Stimulated activated CD8-positive, alpha-beta memory T cell treated with anti-CD3 and anti-CD28 coated beads, Interleukin-7, amount 100 ng/mL, for 1 hour (primary cell): ENCODE measurements at regions not wholly inside any gene's neighbourhood (a gene's known extent, or its start where the extent isn't known, plus 50 kb on each side); places are given as distances from the start of the nearest gene placed in this dataset.
"Not testable (repeated sequence)": the region's sequence is repeated elsewhere in the genome, so short reads cannot be mapped to it uniquely, and the experiment has no call there.

Source experiments
- DNase-seq, 2 donors: peaks; one replicate each; pipeline ENCODE4 v3.0.0-alpha.2; 2020; ENCODE audit warnings: low read depth in 2 of 2

DNA sequence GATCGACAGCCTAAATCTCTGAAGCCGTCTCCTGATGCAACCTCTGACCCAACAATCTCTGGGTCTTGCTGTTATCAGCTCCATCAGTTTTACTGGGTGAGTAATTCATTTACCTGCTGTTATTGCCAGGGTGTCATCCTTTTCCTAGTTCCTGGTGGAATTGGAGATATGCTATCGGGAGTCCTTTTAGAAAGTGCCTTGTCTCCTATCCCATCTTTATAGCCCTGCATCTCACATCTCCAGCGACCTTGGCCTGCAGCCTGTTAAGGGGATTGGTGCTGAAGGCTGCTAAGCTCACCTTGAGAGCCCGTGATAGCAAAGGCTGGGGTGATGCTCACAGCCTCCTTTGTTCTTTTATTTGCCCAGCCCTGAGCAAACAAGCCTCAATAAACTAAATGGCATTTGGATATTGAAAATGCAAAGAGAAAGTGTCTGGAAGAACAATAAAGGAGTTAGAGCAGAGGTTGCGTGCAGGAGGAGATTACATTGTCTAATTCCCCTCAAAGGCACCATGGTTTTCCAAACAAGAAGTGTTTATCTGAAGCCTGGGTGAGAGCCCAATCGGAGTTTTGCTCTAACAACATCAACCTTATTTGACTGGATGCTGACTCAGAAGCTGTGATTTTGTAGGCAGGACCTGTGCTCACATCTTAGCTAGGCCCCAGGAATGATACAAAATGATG, 101.8 kb downstream of the RPLP1 start:
- DNase-seq: no peak

- DNase-seq: no peak
These were observed 102.5 kb downstream of the RPLP1 start for GRCh38 chr15:69555080-69555479.

DNA sequence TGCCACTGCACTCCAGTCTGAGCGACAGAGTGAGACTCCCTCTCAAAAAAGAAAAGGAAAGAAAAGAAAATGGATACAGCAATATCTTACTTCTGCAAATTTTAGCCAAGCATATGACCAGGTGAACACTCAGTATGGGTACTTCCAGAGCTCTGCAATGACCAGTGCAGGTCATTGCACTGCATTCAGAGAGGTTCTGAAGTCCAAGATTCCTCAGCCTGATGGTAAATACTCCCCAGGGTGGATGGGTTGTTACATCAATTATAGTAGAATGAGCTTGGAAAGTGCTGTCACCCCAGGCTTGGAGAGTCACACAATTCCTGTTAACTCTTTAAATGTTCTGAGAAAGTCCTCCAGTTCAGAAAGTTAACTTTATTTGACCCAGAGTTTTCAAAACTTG, 103.7 kb downstream of the RPLP1 start:
- no peak for DNase-seq

DNA sequence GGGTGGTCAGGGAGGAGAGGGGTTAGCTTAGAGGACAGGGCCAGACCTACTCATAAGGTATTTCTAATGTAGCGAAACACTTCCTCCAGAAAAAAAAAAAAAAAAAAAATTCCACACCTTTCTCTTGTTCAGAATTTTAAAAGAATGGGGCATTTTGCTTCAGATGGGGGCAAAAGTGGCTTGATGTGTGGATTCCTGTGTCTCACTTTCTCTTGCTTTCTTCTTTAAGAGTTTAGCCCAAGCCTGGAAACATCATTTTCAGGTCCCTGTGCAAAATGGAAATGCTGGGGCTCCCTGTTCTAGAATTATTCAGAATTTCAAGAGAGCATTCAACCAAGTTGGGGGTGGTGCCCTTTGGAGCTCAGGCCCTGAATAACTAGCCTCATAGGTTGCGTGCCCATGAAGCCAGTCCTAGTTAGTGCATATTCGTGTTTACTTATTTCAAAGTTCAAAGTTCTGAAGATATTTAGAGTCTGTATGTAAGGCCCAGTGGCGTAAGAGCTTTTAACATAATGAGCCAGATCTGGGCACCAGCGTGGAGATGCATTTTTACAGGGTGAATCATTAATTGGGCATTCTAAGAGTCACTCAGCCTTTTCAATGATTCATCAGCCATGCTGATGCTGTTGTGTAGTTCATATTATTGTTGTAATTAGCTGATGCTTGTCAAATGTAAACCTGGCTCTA, 104.5 kb downstream of the RPLP1 start:
- no peak for DNase-seq

- no peak for DNase-seq
These were observed 105.2 kb downstream of the RPLP1 start for GRCh38 chr15:69557707-69558409.

DNA sequence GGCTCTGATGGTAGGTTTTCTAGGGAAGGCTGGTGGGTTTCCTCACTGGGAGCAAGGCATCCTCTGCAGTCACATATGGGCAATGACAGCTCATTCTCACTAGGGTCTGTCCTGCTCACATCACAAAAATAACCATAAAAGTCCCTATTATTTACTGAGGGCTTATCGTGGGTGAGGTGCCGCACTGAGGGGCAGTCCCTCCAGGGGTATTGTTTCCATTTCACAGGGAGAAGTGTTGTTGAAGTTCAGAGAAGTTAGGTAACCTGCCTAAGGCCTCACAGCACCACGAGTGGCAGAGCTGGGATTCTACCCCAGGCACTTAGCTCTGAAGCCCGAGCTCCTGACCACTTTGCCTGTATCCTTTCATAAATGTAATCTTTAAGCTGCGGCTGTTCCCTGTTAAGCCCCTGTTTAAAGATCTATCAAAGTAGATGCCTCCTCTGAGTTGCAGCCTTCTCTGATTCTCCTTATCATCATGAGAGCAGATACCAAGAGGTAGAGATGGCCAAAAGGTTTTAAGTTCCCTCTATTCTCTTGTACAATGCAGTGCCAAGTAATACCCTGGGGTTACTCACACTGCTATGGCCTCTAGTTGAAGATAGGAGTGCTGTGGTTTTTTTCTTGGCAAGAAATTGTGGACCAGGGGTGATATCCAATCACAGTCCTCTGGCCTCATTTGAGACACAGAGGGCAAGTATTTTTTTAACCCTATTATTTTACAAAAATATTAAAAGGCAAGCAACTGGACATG, 107.0 kb downstream of the RPLP1 start:
- DNase-seq: no peak

DNA sequence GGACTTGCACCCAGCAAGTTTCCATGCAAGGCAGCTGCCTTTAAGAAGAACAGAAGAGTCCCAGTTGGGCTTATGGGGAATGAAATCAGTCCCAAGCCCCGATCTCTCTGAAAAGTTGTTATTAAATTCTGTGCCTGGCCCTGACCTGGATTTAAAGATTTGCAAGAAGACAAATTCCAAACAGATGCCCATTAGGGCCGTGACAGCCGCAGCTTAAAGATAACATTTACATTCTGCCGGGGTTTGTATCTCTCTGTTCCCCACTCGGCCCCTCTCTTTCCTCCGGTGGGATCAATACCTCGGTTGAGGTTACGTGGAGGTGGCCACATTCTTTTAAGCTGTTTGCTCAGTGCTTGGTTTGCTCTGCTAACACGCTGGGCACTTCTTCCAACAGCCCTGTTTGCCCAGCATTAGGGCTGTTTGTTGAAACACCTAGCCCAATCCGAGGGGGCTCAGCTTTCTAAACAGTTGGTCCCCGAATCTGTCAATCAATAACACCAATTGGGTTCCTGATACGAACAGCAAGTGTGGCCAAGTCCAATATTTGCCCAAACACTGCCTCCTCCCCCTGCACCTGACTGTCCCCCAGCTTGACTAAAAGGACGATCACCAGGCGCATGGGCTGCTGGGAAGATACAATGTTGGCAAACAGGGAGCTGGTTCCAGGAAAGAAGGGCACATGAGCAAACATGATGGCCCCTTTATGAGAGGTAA, 108.6 kb downstream of the RPLP1 start:
- no peak for DNase-seq

DNA sequence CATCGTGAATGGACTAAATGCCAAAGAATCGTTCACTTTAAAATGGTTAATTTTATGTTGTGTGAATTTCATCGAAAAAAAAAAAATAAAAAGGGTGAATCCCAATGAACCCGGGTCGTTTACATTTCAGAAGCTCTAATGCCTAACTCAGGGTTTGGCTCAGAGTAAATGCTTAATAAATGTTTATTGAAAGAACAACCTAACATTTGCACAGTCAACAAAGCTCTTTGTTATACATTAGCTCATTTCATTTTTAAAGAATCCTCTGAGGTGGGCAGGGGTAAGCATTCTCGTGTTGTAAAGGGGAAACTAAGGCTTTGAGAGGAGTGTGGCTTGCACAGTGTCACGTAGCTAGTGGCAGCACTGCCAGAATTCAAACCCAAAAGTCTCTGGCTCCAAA, 109.5 kb downstream of the RPLP1 start:
- DNase-seq: no peak

GRCh38 chr15:69562564-69562963, 109.9 kb downstream of the RPLP1 start:
- no peak for DNase-seq

DNA sequence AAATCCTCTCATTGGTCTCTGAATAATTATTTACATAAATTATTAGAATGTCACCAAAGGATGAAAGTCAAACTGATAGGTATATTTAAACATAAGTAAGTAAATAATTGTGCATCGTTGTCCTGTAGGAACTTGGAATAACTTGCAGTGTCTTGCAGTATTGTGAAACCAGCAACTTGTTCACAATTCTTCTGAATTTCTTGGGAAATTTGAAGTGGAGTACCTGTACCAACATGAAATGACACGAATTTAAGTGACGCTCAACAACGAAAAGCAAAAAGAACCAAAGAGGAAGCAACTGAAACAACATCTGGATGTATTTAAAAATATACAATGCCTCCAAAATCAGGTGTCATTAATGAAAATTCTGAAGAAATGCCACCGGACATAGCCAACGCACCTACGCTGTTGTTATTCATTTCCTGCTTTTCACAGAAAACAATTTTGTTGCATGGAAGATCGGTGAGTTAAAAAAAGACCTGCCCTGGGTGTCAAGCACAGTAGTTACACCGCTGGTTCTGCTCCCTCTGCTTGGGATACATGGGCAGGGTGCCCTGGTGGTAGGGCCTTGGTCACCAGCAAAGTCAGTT, 112.5 kb downstream of the RPLP1 start:
- DNase-seq: no peak

GRCh38 chr15:69567238-69567760, 114.7 kb downstream of the RPLP1 start:
- not testable (repeated sequence) for DNase-seq

DNA sequence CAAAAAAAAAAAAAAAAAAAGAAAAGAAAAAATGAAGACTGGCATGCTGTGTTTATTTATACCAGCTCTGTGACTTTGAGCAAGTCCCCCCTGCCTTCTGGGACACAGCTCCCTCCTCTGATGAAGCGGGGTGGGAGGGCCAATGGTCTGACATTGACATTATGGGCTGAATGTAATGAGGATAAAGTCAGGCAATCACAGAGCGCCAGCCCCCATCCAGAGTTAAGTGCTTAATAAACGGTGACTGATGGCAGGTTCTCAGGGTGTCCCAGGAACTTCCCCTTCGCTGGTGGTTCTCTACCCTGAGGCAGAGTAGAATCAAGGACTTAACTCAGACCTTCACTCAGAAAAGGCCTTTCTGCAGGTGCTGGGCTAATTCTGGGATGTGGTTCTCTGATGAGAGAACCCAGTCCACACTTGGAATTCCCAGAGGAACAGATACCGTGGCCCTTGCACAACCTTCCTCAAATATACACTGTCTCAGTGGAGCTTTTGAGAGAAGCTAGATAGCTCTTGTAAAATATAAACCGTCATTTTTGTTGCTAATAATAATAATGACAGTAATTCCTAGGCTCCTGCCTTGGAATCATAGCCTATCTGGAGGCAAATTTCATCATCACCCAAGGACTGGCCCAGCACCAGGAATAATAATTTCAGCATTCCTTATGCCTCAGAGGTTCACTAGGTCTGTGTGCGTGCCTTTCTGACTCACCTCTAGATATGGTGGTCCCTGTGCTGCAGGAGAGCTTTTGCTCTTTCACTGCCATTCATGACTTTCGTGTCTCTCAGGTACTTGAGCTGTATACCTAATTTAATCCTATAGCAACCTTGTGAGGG, 115.8 kb downstream of the RPLP1 start:
- no peak for DNase-seq

- DNase-seq: no peak
These were observed 117.8 kb downstream of the RPLP1 start for GRCh38 chr15:69570454-69570853.

GRCh38 chr15:69570997-69571396, 118.4 kb downstream of the RPLP1 start:
- no peak for DNase-seq

DNA sequence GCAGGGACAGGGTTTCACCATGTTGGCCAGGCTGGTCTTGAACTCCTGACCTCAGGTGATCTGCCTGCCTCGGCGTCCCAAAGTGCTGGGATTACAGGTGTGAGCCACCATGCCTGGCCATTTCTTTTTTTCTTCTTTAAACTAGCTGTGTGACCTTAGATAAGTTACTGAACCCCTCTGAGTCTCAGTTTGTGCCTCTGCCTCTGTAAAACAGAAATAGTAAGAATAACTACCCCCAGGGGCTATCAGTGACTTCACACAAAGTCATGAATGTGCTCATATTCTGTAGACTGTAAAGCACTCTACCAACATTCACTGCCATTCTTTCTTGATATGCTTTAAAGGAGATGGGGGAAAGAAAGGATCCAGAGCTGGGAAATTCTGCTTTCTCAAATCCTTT, 120.7 kb downstream of the RPLP1 start:
- not testable (repeated sequence) for DNase-seq

DNA sequence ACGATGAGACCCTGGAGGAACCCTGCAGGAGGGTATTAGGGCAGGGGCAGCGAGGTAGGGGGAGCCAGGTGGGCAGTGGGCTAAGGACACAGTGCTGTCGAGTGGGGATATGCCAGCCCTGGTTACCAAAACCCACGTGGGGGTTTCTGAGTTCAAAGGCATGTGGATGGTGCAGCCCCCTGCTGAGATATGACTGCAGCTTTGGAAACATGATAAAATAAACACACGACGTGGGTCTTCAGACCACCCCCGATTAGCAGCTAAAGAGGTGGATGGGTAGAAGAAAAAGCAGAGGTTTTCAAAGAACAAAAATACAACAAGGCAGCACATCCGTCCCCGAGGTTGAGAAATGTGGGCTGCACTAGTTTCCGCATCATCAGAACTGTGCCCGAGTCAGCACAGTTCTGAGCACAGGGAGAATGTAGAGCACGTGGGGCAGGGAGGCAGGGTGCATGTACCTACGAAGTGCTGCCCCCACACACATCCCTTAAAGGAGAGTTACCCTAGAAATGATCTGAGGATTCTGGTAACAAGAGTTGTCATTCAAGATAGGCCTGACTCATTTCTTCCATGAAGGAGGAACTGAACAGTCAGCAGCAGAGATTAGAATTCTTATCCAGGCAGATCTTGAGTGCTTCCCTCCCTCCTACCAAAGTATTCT, 121.3 kb downstream of the RPLP1 start:
- no peak for DNase-seq

- DNase-seq: no peak
These were observed 121.9 kb downstream of the RPLP1 start for GRCh38 chr15:69574506-69574905.

- no peak for DNase-seq
These were observed 122.8 kb downstream of the RPLP1 start for GRCh38 chr15:69575387-69575786.

- DNase-seq: peak; percentile 51 to 55
These were observed 123.5 kb downstream of the RPLP1 start for GRCh38 chr15:69576035-69576526.
